ENCODE measurements at regions not wholly inside any gene's neighbourhood (a gene's known extent, or its start where the extent isn't known, plus 50 kb on each side); places are given as distances from the start of the nearest gene placed in this dataset.
A peak's percentile ranks its signal among the peaks of the same experiment; 100 is the strongest.

DNA sequence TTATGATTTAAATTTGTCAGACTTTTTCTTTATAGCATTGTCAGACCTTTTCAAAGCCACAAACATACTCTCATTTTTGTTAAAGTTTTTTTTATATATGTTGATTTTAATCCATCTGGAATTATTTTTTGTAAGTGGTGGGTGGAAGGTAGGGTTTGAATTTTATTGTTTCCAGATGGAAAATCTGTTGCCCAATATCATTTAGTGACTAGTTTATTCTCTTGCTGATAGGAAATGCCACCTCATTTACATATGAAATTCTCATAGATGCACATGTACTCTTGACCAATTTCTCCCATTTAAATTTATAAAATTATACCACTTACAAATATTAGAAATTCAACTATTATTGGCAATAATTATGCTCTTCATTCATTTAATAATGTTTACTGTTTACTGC, 52.1 kb upstream of the PLCB1 start (continued):
- TF ChIP-seq FOXJ3 (CRISPR knock-in tag; IDR thresholded peaks at IDR 0.05): no peak
- TF ChIP-seq, protein P1, sequence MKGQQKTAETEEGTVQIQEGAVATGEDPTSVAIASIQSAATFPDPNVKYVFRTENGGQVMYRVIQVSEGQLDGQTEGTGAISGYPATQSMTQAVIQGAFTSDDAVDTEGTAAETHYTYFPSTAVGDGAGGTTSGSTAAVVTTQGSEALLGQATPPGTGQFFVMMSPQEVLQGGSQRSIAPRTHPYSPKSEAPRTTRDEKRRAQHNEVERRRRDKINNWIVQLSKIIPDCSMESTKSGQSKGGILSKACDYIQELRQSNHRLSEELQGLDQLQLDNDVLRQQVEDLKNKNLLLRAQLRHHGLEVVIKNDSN (IDR thresholded peaks at IDR 0.05; ENCODE audit: borderline replicate concordance, low read depth): no peak

DNA sequence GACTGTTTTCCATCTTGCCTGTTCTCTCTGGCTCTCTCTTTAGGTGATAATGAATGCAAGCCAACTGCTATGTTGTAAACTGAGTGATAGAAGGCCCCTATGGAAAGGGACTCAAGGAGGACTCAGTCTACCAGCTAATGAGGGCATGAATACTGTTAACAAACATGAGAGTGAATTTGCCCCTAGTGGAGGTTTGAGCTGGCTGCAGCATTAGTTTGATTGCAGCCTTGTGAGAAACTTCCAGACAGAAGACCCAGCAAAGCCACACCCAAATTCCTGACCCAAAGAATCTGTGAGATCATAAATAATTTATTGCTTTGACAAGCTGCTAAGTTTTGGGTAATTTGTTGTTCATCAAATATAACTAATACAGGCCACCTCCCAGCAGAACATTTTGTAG, 50.0 kb upstream of the PLCB1 start:
- CTCF ChIA-PET: interaction anchor here (0.6 to 1.9 kb wide), 2 partner anchors 9 to 11 kb away, joined by 3 to 8 read pairs; no protein-coding TSS in a partner anchor

More for the DNA sequence above, 50.0 kb upstream of the PLCB1 start:
- Histone ChIP-seq H3K27ac (ENCODE audit: low read depth in 2 of 2, low read length in 1 of 2) (peak overlapping the region in 1 of 2 experiments; percentile 16; a peak in 1 of 4 replicates), H3K36me3 (replicated peaks in 1 of 2; ENCODE audit: control insufficient read depth in 1 of 2, insufficient read depth in 2 of 2, low read length in 1 of 2) (no peaks in the 10 kb centered on the region), H3F3A (replicated peaks; ENCODE audit: insufficient read depth) (peaks cover 10% of the 10 kb centered on the region), H3K9me2 (no peaks in the 10 kb centered on the region), H3K27me3 (ENCODE audit: insufficient read depth) (no peaks in the 10 kb centered on the region), H3K4me1 (ENCODE audit: control insufficient read depth in 1 of 2, insufficient read depth in 2 of 2, low read depth in 1 of 2, low read length in 1 of 2) (peaks cover 0 to 6% of the 10 kb centered on the region in 2 experiments; a peak in 2 of 4 replicates), H3K9ac (no peak overlapping the region), H3K4me3 (ENCODE audit: low read depth in 2 of 2, low read length in 1 of 2) (no peak overlapping the region), H4K20me1 (ENCODE audit: insufficient read depth) (no peaks in the 10 kb centered on the region), H3K79me2 (ENCODE audit: insufficient read depth) (no peaks in the 10 kb centered on the region), H3K4me2 (no peak overlapping the region), H3K9me3 (no peaks in the 10 kb centered on the region), H2AFZ (ENCODE audit: low read depth) (no peak overlapping the region)
- POLR2A ChIA-PET: no interaction called here
- DNase-seq: no peak
- TF ChIP-seq, protein P2, sequence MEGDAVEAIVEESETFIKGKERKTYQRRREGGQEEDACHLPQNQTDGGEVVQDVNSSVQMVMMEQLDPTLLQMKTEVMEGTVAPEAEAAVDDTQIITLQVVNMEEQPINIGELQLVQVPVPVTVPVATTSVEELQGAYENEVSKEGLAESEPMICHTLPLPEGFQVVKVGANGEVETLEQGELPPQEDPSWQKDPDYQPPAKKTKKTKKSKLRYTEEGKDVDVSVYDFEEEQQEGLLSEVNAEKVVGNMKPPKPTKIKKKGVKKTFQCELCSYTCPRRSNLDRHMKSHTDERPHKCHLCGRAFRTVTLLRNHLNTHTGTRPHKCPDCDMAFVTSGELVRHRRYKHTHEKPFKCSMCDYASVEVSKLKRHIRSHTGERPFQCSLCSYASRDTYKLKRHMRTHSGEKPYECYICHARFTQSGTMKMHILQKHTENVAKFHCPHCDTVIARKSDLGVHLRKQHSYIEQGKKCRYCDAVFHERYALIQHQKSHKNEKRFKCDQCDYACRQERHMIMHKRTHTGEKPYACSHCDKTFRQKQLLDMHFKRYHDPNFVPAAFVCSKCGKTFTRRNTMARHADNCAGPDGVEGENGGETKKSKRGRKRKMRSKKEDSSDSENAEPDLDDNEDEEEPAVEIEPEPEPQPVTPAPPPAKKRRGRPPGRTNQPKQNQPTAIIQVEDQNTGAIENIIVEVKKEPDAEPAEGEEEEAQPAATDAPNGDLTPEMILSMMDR (IDR thresholded peaks at IDR 0.05): peak; percentile 45
- TF ChIP-seq, protein P3, sequence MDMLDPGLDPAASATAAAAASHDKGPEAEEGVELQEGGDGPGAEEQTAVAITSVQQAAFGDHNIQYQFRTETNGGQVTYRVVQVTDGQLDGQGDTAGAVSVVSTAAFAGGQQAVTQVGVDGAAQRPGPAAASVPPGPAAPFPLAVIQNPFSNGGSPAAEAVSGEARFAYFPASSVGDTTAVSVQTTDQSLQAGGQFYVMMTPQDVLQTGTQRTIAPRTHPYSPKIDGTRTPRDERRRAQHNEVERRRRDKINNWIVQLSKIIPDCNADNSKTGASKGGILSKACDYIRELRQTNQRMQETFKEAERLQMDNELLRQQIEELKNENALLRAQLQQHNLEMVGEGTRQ (IDR thresholded peaks at IDR 0.05; ENCODE audit: borderline replicate concordance, low read depth, low read length): no peak

All from SK-N-SH (cell line).